Breast epithelium (tissue), 4 donors: ENCODE measurements at regions not wholly inside any gene's neighbourhood (a gene's known extent, or its start where the extent isn't known, plus 50 kb on each side); places are given as distances from the start of the nearest gene placed in this dataset.

Source experiments
- DNase-seq, 2 donors: peaks; one replicate each; pipeline ENCODE4 v3.0.0-alpha.2; 2019; ENCODE audit warnings: low spot score in 2 of 2
- H3K27ac ChIP-seq, 2 donors: fragments of 200-600 bp; sonication (generic) in 1 of 2; one replicate each; pipeline ENCODE4 v1.5.1; 2016 to 2019; ENCODE audit warnings: mild to moderate bottlenecking in 1 of 2
- H3K27me3 ChIP-seq, 2 donors: fragments of 200-600 bp; sonication (generic) in 1 of 2; one replicate each; pipeline versions ENCODE4 v1.5.1 to v1.6.0; 2017 to 2019; ENCODE audit warnings: control low read depth in 1 of 2, mild to moderate bottlenecking in 1 of 2
- H3K36me3 ChIP-seq: fragments of 200-600 bp; one replicate; pipeline ENCODE4 v1.5.1; 2019
- H3K4me1 ChIP-seq, 2 donors: fragments of 200-600 bp; sonication (generic); one replicate each; pipeline ENCODE4 v1.5.1; 2016 to 2019; ENCODE audit warnings: control low read depth in 1 of 2
- H3K4me3 ChIP-seq, 3 donors: fragments of 200-600 bp; sonication (generic); 1 replicate in 2 of 3; 2 replicates in 1 of 3; pipeline ENCODE4 v1.5.1; 2016 to 2019; ENCODE audit warnings: mild to moderate bottlenecking in 3 of 3, moderate library complexity in 2 of 3
- H3K9me3 ChIP-seq, 2 donors: fragments of 200-600 bp; sonication (generic) in 1 of 2; one replicate each; pipeline ENCODE4 v1.5.1; 2016 to 2019; ENCODE audit warnings: control low read depth in 1 of 2
- POLR2A ChIP-seq: fragments of 450-650 bp; IDR thresholded peaks from one replicate; pipeline ENCODE4 v1.6.1; 2016; ENCODE audit warnings: antibody characterized with exemption, mild to moderate bottlenecking, moderate library complexity
- POLR2AphosphoS5 ChIP-seq, 3 donors: sonication (generic); formaldehyde crosslinking; IDR thresholded peaks; one replicate each; pipeline ENCODE4 v1.6.1; 2017; ENCODE audit warnings: antibody characterized with exemption in 3 of 3
- intact Hi-C: fragments of 100-400 bp; cut with DNase I; formaldehyde crosslinking; loops from one replicate; pipeline ENCODE4 v1.15.1; 2023; ENCODE audit warnings: low total_unique reads
- TF ChIP-seq, protein P1 (sequence below), 3 donors: fragments of 450-650 bp; IDR thresholded peaks; one replicate each; pipeline ENCODE4 v1.5.1; 2016 to 2017; ENCODE audit warnings: antibody characterized with exemption in 3 of 3, mild to moderate bottlenecking in 3 of 3, moderate library complexity in 3 of 3

DNA sequence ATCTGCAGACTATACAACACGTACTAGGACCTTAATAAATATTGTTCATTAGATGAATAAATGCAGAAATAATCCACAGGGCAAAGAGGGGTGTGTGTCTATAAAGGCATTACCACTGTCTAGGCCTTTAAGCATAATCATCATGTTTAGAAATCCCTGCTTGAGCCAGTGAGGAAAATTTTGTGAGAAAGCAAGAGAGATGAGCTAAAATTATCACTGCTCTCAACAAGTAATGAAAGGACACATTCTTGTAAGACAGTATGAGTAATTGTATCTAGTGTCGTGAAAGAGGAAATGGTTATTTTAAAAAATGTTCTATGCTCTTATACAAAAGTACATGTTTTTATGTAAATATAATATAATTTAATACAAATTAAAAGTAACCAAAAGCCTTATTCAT lies 1699.4 kb downstream of the PCDH9 start:
- no peak for TF ChIP-seq POLR2AphosphoS5 (IDR thresholded peaks at IDR 0.05)
- TF ChIP-seq POLR2A: no peak
- TF ChIP-seq, protein P1, sequence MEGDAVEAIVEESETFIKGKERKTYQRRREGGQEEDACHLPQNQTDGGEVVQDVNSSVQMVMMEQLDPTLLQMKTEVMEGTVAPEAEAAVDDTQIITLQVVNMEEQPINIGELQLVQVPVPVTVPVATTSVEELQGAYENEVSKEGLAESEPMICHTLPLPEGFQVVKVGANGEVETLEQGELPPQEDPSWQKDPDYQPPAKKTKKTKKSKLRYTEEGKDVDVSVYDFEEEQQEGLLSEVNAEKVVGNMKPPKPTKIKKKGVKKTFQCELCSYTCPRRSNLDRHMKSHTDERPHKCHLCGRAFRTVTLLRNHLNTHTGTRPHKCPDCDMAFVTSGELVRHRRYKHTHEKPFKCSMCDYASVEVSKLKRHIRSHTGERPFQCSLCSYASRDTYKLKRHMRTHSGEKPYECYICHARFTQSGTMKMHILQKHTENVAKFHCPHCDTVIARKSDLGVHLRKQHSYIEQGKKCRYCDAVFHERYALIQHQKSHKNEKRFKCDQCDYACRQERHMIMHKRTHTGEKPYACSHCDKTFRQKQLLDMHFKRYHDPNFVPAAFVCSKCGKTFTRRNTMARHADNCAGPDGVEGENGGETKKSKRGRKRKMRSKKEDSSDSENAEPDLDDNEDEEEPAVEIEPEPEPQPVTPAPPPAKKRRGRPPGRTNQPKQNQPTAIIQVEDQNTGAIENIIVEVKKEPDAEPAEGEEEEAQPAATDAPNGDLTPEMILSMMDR (IDR thresholded peaks at IDR 0.05): no peak
- H3K4me3 ChIP-seq: no peak overlapping the region
- peaks cover 0 to 2% of the 10 kb centered on the region in 2 donors for H3K9me3 ChIP-seq
- intact Hi-C loops: no loop called here
- no peaks in the 10 kb centered on the region for H3K4me1 ChIP-seq
- H3K27me3 ChIP-seq: no peaks in the 10 kb centered on the region
- DNase-seq: no peak
- H3K36me3 ChIP-seq: no peaks in the 10 kb centered on the region
- H3K27ac ChIP-seq: no peak overlapping the region

GRCh38 chr13:65529541-65529940 lies 1700.6 kb downstream of the PCDH9 start:
- peaks cover 0 to 11% of the 10 kb centered on the region in 2 donors for H3K9me3 ChIP-seq
- intact Hi-C loops: loop anchor here (5.0 kb wide), 1 partner anchor 782 kb away; no protein-coding TSS in a partner anchor
- H3K4me1 ChIP-seq: no peaks in the 10 kb centered on the region
- H3K27me3 ChIP-seq: no peaks in the 10 kb centered on the region
- no peak for DNase-seq
- no peak overlapping the region for H3K4me3 ChIP-seq
- no peaks in the 10 kb centered on the region for H3K36me3 ChIP-seq
- TF ChIP-seq POLR2A (no peak), POLR2AphosphoS5 (IDR thresholded peaks at IDR 0.05) (no peak)
- TF ChIP-seq, protein P1 (IDR thresholded peaks at IDR 0.05): no peak
- no peak overlapping the region for H3K27ac ChIP-seq

DNA sequence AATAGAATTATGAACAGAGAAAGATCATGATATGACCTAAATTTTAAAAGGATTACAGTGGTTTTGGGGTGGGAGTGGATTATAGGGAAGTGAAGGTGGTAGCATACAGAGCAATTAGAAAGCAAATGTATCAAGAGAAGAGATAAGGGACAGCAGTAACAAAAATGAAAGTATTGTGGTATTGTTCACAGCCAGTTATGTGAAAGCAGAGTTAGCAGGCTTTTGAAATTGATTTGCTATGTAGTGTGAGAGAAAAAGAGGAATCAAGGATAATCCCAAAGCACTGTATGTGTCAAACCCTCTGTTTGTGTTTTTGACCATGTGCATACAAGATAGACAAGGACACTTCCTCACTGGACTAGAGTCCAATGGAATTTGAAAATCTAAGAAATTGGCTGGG lies 1721.4 kb downstream of the PCDH9 start:
- no peaks in the 10 kb centered on the region for H3K9me3 ChIP-seq
- H3K27ac ChIP-seq: no peak overlapping the region
- intact Hi-C loops: no loop called here

GRCh38 chr13:65508338-65508737 lies 1721.8 kb downstream of the PCDH9 start:
- TF ChIP-seq POLR2AphosphoS5 (IDR thresholded peaks at IDR 0.05) (no peak), POLR2A (no peak)
- TF ChIP-seq, protein P1 (IDR thresholded peaks at IDR 0.05): no peak
- intact Hi-C loops: no loop called here
- Histone ChIP-seq H3K4me1 (no peaks in the 10 kb centered on the region), H3K27me3 (no peaks in the 10 kb centered on the region), H3K9me3 (no peaks in the 10 kb centered on the region), H3K4me3 (no peak overlapping the region), H3K36me3 (no peaks in the 10 kb centered on the region), H3K27ac (no peak overlapping the region)
- DNase-seq: no peak

More for the DNA sequence above, 1721.4 kb downstream of the PCDH9 start:
- H3K27me3 ChIP-seq: no peaks in the 10 kb centered on the region
- H3K36me3 ChIP-seq: no peaks in the 10 kb centered on the region
- H3K4me1 ChIP-seq: no peaks in the 10 kb centered on the region
- TF ChIP-seq POLR2A: no peak
- TF ChIP-seq, protein P1 (IDR thresholded peaks at IDR 0.05): no peak
- TF ChIP-seq POLR2AphosphoS5 (IDR thresholded peaks at IDR 0.05): no peak
- no peak for DNase-seq
- no peak overlapping the region for H3K4me3 ChIP-seq

- H3K27me3 ChIP-seq: no peaks in the 10 kb centered on the region
- intact Hi-C loops: no loop called here
- no peak overlapping the region for H3K27ac ChIP-seq
- H3K9me3 ChIP-seq: peaks cover 0 to 4% of the 10 kb centered on the region in 2 donors
- no peaks in the 10 kb centered on the region for H3K4me1 ChIP-seq
- no peak for DNase-seq
- H3K36me3 ChIP-seq: no peaks in the 10 kb centered on the region
- no peak overlapping the region for H3K4me3 ChIP-seq
- TF ChIP-seq POLR2A (no peak), POLR2AphosphoS5 (IDR thresholded peaks at IDR 0.05) (no peak)
- TF ChIP-seq, protein P1 (IDR thresholded peaks at IDR 0.05): no peak
Observed at GRCh38 chr13:65505941-65506340, 1724.2 kb downstream of the PCDH9 start.
